Progenitor cell of endocrine pancreas (in vitro differentiated cells): ENCODE measurements at regions not wholly inside any gene's neighbourhood (a gene's known extent, or its start where the extent isn't known, plus 50 kb on each side); places are given as distances from the start of the nearest gene placed in this dataset.

Experiments used
- DNase-seq: peaks from one replicate; pipeline ENCODE4 v3.0.0; 2021; ENCODE audit warnings: low spot score; ENCODE audit not compliant: unreplicated experiment
- H3K27ac Mint-ChIP-seq: 2 replicates; pipeline ENCODE4 v1.8.0; 2021; ENCODE audit warnings: mild to moderate bottlenecking, moderate library complexity, mixed read lengths
- H3K27me3 Mint-ChIP-seq: 2 replicates; pipeline ENCODE4 v1.8.0; 2021; ENCODE audit warnings: mixed read lengths
- H3K36me3 Mint-ChIP-seq: 2 replicates; pipeline ENCODE4 v1.8.0; 2022; ENCODE audit warnings: mixed read lengths; ENCODE audit not compliant: insufficient read depth
- H3K4me1 Mint-ChIP-seq: 2 replicates; pipeline ENCODE4 v1.8.0; 2021; ENCODE audit warnings: low read depth, mixed read lengths
- H3K4me3 Mint-ChIP-seq: 2 replicates; pipeline ENCODE4 v1.8.0; 2021; ENCODE audit warnings: low read depth, mild to moderate bottlenecking, moderate library complexity, mixed read lengths
- H3K9me3 Mint-ChIP-seq: 2 replicates; pipeline ENCODE4 v1.8.0; 2021; ENCODE audit warnings: low read depth, mixed read lengths
- CTCF ChIP-seq: fragments of 200-600 bp; sonication (generic); IDR thresholded peaks from one replicate; pipeline ENCODE4 v1.5.0; 2021; ENCODE audit warnings: antibody characterized with exemption, mild to moderate bottlenecking; ENCODE audit not compliant: unreplicated experiment

DNA sequence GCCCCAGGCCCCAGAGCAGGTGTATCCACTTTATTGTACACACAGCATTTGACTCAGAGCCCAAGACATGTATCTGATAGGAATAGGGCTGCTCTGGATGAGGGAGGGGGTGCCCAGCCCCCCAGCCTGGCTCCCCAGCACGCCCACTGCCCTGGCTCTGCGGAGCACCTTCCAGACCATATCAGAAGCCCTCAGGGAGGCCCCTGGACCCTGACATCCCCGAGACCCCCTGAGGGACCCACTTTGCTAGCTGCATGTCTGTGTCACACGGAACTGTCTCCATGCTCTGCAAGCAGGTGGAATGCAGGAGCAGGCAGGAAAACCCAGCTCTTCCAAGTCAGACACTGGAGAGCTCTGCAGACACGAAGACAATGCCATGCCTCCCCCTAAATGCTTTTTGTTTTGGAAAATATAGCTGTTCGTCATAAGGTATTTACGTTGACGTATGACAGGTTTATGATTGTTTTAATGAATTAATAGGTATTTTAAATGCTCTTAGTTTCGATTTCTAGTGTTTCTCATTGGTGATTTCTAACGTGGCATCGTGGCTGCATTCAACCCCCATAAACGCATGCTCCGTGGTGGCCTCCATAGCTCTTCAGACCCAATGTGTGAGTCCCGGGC lies 92.8 kb upstream of the INSIG1 start:
- peaks cover 4% of the 10 kb centered on the region for H3K4me1 Mint-ChIP-seq
- DNase-seq: no peak
- no peak for TF ChIP-seq CTCF
- H3K27me3 Mint-ChIP-seq: peaks cover 26% of the 10 kb centered on the region
- H3K4me3 Mint-ChIP-seq: no peak overlapping the region
- peaks cover 3% of the 10 kb centered on the region for H3K9me3 Mint-ChIP-seq
- H3K36me3 Mint-ChIP-seq: no peaks in the 10 kb centered on the region
- no peak overlapping the region for H3K27ac Mint-ChIP-seq

DNA sequence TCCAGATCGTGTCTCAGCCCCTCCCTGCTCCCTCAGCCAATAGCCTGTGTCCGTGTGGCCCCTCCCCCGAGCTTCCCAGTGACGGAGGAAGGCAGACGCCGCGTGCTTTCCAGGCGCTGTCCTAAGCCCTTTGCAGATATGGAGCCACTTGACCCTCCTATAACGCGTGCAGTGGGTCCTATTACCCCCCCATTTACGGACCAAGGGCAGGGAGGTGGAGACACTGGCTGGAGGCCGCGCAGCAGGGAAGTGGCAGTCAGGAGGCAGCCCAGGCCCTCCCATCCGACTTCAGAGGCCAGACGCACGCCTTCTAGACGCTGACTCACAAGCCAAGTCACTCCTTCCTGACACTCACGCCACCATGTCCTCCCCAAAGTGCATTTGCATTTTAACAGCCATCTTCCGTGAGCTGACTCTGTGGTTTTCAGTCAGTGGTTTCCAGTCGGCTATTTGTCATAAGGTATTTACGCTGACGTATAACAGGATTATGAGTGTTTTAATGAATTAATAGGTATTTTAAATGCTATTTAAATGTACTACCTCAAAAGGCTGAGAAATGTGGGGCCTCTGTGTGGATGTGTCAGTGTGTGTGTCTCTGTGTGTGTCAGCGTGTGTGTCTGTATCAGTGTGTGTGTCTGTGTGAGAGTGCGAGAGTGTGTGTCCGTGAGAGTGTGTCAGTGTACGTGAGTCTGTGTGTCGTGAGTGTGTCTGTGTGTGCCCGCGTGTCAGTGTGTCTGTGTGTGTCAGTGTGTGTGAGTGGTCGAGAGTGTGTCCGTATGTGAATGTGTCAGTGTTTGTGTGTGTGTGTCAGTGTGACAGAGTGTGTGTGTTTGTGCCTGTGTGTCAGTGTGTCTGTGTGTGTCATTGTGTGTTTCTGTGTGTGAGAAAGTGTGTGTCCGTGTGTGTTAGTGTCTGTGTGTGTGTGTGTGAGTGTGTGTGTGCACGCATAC lies 92.0 kb upstream of the INSIG1 start:
- Mint-ChIP-seq H3K9me3 (peaks cover 3% of the 10 kb centered on the region), H3K36me3 (no peaks in the 10 kb centered on the region), H3K27ac (peak overlapping the region; percentile 79), H3K4me3 (no peak overlapping the region), H3K4me1 (no peaks in the 10 kb centered on the region), H3K27me3 (peaks cover 28% of the 10 kb centered on the region)
- DNase-seq: no peak
- no peak for TF ChIP-seq CTCF

GRCh38 chr7:155206318-155207020 lies 91.2 kb upstream of the INSIG1 start:
- no peak for TF ChIP-seq CTCF
- Mint-ChIP-seq H3K9me3 (peaks cover 3% of the 10 kb centered on the region), H3K4me3 (no peak overlapping the region), H3K27ac (peak overlapping the region; percentile 37), H3K27me3 (peaks cover 35% of the 10 kb centered on the region), H3K4me1 (no peaks in the 10 kb centered on the region), H3K36me3 (no peaks in the 10 kb centered on the region)
- DNase-seq: no peak

DNA sequence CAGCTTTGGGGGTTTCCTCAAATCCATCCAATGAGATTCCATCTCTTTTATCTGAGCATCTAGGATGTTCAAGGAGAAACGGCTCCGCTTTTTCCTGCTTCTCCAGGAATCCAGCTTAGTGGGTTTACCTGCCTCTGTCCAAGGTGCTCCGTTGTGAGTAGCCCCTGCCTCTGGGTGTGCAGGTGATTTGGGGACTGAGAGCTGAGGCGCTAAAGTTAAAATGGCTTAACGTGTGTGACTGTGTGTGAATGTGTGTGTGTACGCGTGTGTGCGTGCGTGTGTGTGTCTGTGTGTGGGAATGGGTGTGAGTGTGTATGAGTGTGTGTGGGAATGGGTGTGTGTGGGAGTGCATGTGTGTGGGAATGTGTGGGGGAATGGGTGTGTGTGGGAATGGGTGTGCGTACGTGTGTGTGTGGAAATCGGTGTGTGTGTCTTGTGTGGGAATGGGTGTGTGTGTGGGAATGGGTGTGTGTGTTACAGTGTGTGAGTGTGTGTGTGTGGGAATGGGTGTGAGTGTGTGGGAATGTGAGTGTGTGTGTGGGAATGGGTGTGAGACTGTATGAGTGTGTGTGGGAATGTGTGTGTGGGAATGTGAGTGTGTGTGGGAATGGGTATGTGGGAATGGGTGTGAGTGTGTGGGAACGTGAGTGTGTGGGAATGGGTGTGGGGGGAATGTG lies 90.2 kb upstream of the INSIG1 start:
- no peak for TF ChIP-seq CTCF
- Mint-ChIP-seq H3K9me3 (peaks cover 3% of the 10 kb centered on the region), H3K4me3 (no peak overlapping the region), H3K27ac (peak overlapping the region; percentile 86), H3K4me1 (no peaks in the 10 kb centered on the region), H3K36me3 (no peaks in the 10 kb centered on the region), H3K27me3 (peaks cover 41% of the 10 kb centered on the region)
- no peak for DNase-seq
